ENCODE measurements at regions not wholly inside any gene's neighbourhood (a gene's known extent, or its start where the extent isn't known, plus 50 kb on each side); places are given as distances from the start of the nearest gene placed in this dataset.

DNA sequence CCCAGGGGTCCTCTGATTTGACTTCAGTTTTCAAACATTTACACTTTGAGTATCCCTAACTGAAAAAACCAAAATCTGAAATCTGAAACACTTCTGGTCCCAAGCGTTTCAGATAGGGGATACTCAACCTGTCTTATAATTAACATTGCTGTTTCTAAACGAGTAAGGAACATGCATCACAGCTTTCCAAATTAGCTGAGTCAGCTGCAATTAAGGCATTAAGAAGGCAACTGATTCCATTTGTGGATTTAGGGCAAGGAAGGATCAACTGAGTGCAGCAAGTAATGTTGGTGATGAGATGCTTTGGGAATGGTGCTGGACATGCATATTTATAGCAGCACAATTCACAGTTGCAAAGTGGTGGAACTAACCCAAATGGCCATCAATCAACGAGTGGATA, 168.6 kb downstream of the ACER2 start:
- no peak overlapping the region for H3K4me3 ChIP-seq (ENCODE audit: low read depth, low read length)
- no peak for TF ChIP-seq MYC (IDR thresholded peaks at IDR 0.05; ENCODE audit: low read depth, low read length)
- no peak for TF ChIP-seq MAX (IDR thresholded peaks at IDR 0.05; ENCODE audit: low read depth, low read length)
- no peak for TF ChIP-seq CTCF (IDR thresholded peaks at IDR 0.05; ENCODE audit: low read depth, low read length)
- no peak for TF ChIP-seq POLR2A (IDR thresholded peaks at IDR 0.05; ENCODE audit: extremely low read depth, insufficient read length)
- no peak for DNase-seq (ENCODE audit: low read depth)

GRCh38 chr9:19568946-19569345, 160.1 kb downstream of the ACER2 start:
- no peak overlapping the region for H3K4me3 ChIP-seq (ENCODE audit: low read depth, low read length)
- DNase-seq (ENCODE audit: low read depth): no peak
- TF ChIP-seq MYC (IDR thresholded peaks at IDR 0.05; ENCODE audit: low read depth, low read length) (no peak), MAX (IDR thresholded peaks at IDR 0.05; ENCODE audit: low read depth, low read length) (no peak), POLR2A (IDR thresholded peaks at IDR 0.05; ENCODE audit: extremely low read depth, insufficient read length) (no peak), CTCF (IDR thresholded peaks at IDR 0.05; ENCODE audit: low read depth, low read length) (no peak)

- TF ChIP-seq MAX (IDR thresholded peaks at IDR 0.05; ENCODE audit: low read depth, low read length) (no peak), POLR2A (IDR thresholded peaks at IDR 0.05; ENCODE audit: extremely low read depth, insufficient read length) (no peak), CTCF (IDR thresholded peaks at IDR 0.05; ENCODE audit: low read depth, low read length) (no peak), MYC (IDR thresholded peaks at IDR 0.05; ENCODE audit: low read depth, low read length) (no peak)
- H3K4me3 ChIP-seq (ENCODE audit: low read depth, low read length): no peak overlapping the region
- DNase-seq (ENCODE audit: low read depth): no peak
Measured at GRCh38 chr9:19564396-19565061, 155.7 kb downstream of the ACER2 start.

- H3K4me3 ChIP-seq (ENCODE audit: low read depth, low read length): no peak overlapping the region
- TF ChIP-seq CTCF (IDR thresholded peaks at IDR 0.05; ENCODE audit: low read depth, low read length) (no peak), MYC (IDR thresholded peaks at IDR 0.05; ENCODE audit: low read depth, low read length) (no peak), MAX (IDR thresholded peaks at IDR 0.05; ENCODE audit: low read depth, low read length) (no peak), POLR2A (IDR thresholded peaks at IDR 0.05; ENCODE audit: extremely low read depth, insufficient read length) (no peak)
- no peak for DNase-seq (ENCODE audit: low read depth)
Measured at GRCh38 chr9:19555214-19555613, 146.4 kb downstream of the ACER2 start.

- no peak for DNase-seq (ENCODE audit: low read depth)
- TF ChIP-seq CTCF (IDR thresholded peaks at IDR 0.05; ENCODE audit: low read depth, low read length) (no peak), POLR2A (IDR thresholded peaks at IDR 0.05; ENCODE audit: extremely low read depth, insufficient read length) (no peak), MAX (IDR thresholded peaks at IDR 0.05; ENCODE audit: low read depth, low read length) (no peak), MYC (IDR thresholded peaks at IDR 0.05; ENCODE audit: low read depth, low read length) (no peak)
- no peak overlapping the region for H3K4me3 ChIP-seq (ENCODE audit: low read depth, low read length)
Measured at GRCh38 chr9:19554529-19554928, 145.7 kb downstream of the ACER2 start.
